Hematopoietic multipotent progenitor cell treated with erythropoietin and hydrocortisone succinate and interleukin-3 and kit ligand, for 4 days (in vitro differentiated cells): ENCODE measurements at regions not wholly inside any gene's neighbourhood (a gene's known extent, or its start where the extent isn't known, plus 50 kb on each side); places are given as distances from the start of the nearest gene placed in this dataset.

ENCODE experiments used
- DNase-seq: peaks from one replicate; pipeline ENCODE4 v3.0.0-alpha.2; 2015

DNA sequence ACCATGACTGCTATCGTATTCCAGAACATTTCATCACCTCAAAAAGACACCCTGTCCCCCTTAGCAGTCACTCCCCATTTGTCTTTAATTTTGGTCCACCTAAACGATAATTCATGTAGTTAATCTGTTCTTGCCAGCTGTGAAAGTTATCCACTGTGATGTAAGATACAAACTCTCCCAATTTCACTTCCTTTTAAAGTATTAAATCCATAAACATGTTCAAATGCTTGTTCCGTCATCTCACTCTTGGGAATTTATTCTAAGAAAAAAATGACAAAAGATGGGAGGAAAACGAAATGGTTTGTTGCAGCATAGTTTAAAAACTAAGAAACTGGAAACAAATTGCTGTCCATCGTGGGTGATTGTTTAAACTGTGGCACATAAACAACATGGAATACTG is 53.7 kb upstream of the IRF2 start:
- no peak for DNase-seq

DNA sequence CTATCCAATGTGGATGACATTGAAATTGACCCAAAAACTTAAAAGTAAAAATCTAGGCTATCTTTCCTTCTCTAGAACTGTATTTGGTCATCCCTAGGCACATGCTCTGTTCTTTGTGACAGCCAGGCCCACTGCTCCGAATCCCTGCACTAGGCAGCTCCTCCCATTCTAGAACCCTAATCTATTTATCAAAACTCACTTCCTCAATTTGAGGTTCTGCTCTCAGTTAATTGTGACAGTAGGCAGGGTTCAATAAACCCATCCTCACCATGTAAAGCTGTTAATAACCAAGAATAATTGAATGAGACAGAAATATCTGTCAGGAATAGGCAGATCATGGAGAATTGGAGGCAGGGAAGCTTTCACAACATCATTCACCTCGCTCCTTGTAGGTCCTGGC is 51.9 kb upstream of the IRF2 start:
- peak; percentile 46 for DNase-seq
